SK-N-SH (cell line): ENCODE measurements at regions not wholly inside any gene's neighbourhood (a gene's known extent, or its start where the extent isn't known, plus 50 kb on each side); places are given as distances from the start of the nearest gene placed in this dataset.
"Not testable (repeated sequence)": the region's sequence is repeated elsewhere in the genome, so short reads cannot be mapped to it uniquely, and the experiment has no call there.

ENCODE experiments used
- EZH2phosphoT487 ChIP-seq: fragments of 200-600 bp; sonication (generic); IDR thresholded peaks from 2 replicates; pipeline ENCODE4 v1.6.1; 2017; ENCODE audit warnings: low read depth, mixed run types, mild to moderate bottlenecking, antibody characterized with exemption, moderate library complexity, borderline replicate concordance
- FOXM1 ChIP-seq: IDR thresholded peaks from 2 replicates; pipeline ENCODE4 v1.4.0; 2012; ENCODE audit warnings: low read depth, mild to moderate bottlenecking
- POLR2AphosphoS5 ChIP-seq: IDR thresholded peaks from 2 replicates; pipeline ENCODE4 v1.6.1; 2012; ENCODE audit warnings: low read depth, low read length
- SMC3 ChIP-seq: IDR thresholded peaks from 2 replicates; pipeline ENCODE4 v1.6.1; 2012; ENCODE audit warnings: low read depth, low read length, improper control_type of control experiment
- TAF1 ChIP-seq: IDR thresholded peaks from 2 replicates; pipeline ENCODE4 v1.6.1; 2012; ENCODE audit warnings: low read depth, mild to moderate bottlenecking, low read length, moderate library complexity, borderline replicate concordance
- YY1 ChIP-seq: IDR thresholded peaks from 2 replicates; pipeline ENCODE4 v1.4.0; 2012; ENCODE audit warnings: low read depth, mild to moderate bottlenecking
- TF ChIP-seq, protein P1 (sequence below): IDR thresholded peaks from 2 replicates; pipeline ENCODE4 v1.6.1; 2012; ENCODE audit warnings: mild to moderate bottlenecking, low read depth, low read length, moderate library complexity
- TF ChIP-seq, protein P2 (sequence below): fragments of 200-600 bp; sonication (generic); IDR thresholded peaks from 2 replicates; pipeline ENCODE4 v1.6.1; 2017; ENCODE audit warnings: antibody characterized with exemption, mild to moderate bottlenecking, moderate library complexity
- TF ChIP-seq, protein P3 (sequence below): IDR thresholded peaks from 2 replicates; pipeline ENCODE4 v1.4.0; 2012; ENCODE audit warnings: low read depth

DNA sequence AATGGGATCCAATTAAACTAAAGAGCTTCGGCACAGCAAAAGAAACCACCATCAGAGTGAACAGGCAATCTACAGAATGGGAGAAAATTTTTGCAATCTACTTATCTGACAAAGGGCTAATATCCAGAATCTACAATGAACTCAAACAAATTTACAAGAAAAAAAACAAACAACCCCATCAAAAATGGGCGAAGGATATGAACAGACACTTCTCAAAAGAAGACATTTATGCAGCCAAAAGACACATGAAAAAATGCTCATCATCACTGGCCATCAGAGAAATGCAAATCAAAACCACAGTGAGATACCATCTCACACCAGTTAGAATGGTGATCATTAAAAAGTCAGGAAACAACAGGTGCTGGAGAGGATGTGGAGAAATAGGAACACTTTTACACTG is 158.8 kb upstream of the VIPR2 start:
- TF ChIP-seq, protein P1, sequence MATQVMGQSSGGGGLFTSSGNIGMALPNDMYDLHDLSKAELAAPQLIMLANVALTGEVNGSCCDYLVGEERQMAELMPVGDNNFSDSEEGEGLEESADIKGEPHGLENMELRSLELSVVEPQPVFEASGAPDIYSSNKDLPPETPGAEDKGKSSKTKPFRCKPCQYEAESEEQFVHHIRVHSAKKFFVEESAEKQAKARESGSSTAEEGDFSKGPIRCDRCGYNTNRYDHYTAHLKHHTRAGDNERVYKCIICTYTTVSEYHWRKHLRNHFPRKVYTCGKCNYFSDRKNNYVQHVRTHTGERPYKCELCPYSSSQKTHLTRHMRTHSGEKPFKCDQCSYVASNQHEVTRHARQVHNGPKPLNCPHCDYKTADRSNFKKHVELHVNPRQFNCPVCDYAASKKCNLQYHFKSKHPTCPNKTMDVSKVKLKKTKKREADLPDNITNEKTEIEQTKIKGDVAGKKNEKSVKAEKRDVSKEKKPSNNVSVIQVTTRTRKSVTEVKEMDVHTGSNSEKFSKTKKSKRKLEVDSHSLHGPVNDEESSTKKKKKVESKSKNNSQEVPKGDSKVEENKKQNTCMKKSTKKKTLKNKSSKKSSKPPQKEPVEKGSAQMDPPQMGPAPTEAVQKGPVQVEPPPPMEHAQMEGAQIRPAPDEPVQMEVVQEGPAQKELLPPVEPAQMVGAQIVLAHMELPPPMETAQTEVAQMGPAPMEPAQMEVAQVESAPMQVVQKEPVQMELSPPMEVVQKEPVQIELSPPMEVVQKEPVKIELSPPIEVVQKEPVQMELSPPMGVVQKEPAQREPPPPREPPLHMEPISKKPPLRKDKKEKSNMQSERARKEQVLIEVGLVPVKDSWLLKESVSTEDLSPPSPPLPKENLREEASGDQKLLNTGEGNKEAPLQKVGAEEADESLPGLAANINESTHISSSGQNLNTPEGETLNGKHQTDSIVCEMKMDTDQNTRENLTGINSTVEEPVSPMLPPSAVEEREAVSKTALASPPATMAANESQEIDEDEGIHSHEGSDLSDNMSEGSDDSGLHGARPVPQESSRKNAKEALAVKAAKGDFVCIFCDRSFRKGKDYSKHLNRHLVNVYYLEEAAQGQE = not testable (repeated sequence)
- TF ChIP-seq, protein P2, sequence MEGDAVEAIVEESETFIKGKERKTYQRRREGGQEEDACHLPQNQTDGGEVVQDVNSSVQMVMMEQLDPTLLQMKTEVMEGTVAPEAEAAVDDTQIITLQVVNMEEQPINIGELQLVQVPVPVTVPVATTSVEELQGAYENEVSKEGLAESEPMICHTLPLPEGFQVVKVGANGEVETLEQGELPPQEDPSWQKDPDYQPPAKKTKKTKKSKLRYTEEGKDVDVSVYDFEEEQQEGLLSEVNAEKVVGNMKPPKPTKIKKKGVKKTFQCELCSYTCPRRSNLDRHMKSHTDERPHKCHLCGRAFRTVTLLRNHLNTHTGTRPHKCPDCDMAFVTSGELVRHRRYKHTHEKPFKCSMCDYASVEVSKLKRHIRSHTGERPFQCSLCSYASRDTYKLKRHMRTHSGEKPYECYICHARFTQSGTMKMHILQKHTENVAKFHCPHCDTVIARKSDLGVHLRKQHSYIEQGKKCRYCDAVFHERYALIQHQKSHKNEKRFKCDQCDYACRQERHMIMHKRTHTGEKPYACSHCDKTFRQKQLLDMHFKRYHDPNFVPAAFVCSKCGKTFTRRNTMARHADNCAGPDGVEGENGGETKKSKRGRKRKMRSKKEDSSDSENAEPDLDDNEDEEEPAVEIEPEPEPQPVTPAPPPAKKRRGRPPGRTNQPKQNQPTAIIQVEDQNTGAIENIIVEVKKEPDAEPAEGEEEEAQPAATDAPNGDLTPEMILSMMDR = not testable (repeated sequence)
- TF ChIP-seq, protein P3, sequence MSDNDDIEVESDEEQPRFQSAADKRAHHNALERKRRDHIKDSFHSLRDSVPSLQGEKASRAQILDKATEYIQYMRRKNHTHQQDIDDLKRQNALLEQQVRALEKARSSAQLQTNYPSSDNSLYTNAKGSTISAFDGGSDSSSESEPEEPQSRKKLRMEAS = not testable (repeated sequence)
- not testable (repeated sequence) for TF ChIP-seq TAF1, YY1, POLR2AphosphoS5, FOXM1, SMC3, EZH2phosphoT487
